Gastroesophageal sphincter (tissue), 4 donors: ENCODE measurements at regions not wholly inside any gene's neighbourhood (a gene's known extent, or its start where the extent isn't known, plus 50 kb on each side); places are given as distances from the start of the nearest gene placed in this dataset.

ENCODE experiments used
- ATAC-seq: fragments of 150-250 bp; one replicate; pipeline ENCODE4 v1.9.1; 2016; ENCODE audit warnings: mild to moderate bottlenecking, moderate library complexity
- H3K27ac ChIP-seq, 4 donors: fragments of 200-600 bp; sonication (generic) in 3 of 4; 1 replicate in 3 of 4; 2 replicates in 1 of 4; pipeline ENCODE4 v1.5.1; 2016 to 2019
- H3K27me3 ChIP-seq: fragments of 200-600 bp; sonication (generic); one replicate; pipeline ENCODE4 v1.5.1; 2019
- H3K36me3 ChIP-seq, 2 donors: fragments of 200-600 bp; sonication (generic); one replicate each; pipeline ENCODE4 v1.5.1; 2019; ENCODE audit warnings: control low read depth in 1 of 2
- H3K4me1 ChIP-seq, 3 donors: fragments of 200-600 bp; sonication (generic); 1 replicate in 2 of 3; 2 replicates in 1 of 3; pipeline ENCODE4 v1.5.1; 2016 to 2019; ENCODE audit warnings: control low read depth in 2 of 3
- H3K4me3 ChIP-seq, 2 donors: fragments of 200-600 bp; sonication (generic); one replicate each; pipeline ENCODE4 v1.5.1; 2019; ENCODE audit warnings: mild to moderate bottlenecking in 1 of 2, moderate library complexity in 1 of 2
- H3K9me3 ChIP-seq, 3 donors: fragments of 200-600 bp; sonication (generic); one replicate each; pipeline ENCODE4 v1.5.1; 2017 to 2019; ENCODE audit warnings: control low read depth in 2 of 3
- EP300 ChIP-seq: sonication (generic); formaldehyde crosslinking; IDR thresholded peaks from one replicate; pipeline ENCODE4 v1.6.1; 2017; ENCODE audit warnings: antibody characterized with exemption, mild to moderate bottlenecking
- POLR2A ChIP-seq, 2 donors: fragments of 450-650 bp; IDR thresholded peaks; one replicate each; pipeline ENCODE4 v1.6.1; 2017; ENCODE audit warnings: antibody characterized with exemption in 2 of 2, mild to moderate bottlenecking in 2 of 2, moderate library complexity in 1 of 2
- POLR2AphosphoS5 ChIP-seq: sonication (generic); formaldehyde crosslinking; IDR thresholded peaks from one replicate; pipeline ENCODE4 v1.6.1; 2017; ENCODE audit warnings: antibody characterized with exemption
- WGBS, 2 donors: methylation state at CpG; one replicate each; pipeline ENCODE4 v1.1.5; 2018; ENCODE audit warnings: low coverage in 1 of 2; 5-methylcytosine and 5-hydroxymethylcytosine counted together
- TF ChIP-seq, protein P1 (sequence below), 4 experiments: fragments of 200-600 bp in 2 of 4; fragments of 450-650 bp in 2 of 4; sonication (generic) in 1 of 4; IDR thresholded peaks; one replicate each; pipeline ENCODE4 v1.5.1; 2017 to 2019; ENCODE audit warnings: antibody characterized with exemption in 4 of 4, mild to moderate bottlenecking in 2 of 4, moderate library complexity in 2 of 4

- no peaks in the 10 kb centered on the region for H3K4me1 ChIP-seq
- WGBS, 2 donors, result 47 to 51% methylated on average over 3 of the region's 3 CpGs
- TF ChIP-seq POLR2A (IDR thresholded peaks at IDR 0.05) (no peak), EP300 (no peak), POLR2AphosphoS5 (no peak)
- TF ChIP-seq, protein P1, sequence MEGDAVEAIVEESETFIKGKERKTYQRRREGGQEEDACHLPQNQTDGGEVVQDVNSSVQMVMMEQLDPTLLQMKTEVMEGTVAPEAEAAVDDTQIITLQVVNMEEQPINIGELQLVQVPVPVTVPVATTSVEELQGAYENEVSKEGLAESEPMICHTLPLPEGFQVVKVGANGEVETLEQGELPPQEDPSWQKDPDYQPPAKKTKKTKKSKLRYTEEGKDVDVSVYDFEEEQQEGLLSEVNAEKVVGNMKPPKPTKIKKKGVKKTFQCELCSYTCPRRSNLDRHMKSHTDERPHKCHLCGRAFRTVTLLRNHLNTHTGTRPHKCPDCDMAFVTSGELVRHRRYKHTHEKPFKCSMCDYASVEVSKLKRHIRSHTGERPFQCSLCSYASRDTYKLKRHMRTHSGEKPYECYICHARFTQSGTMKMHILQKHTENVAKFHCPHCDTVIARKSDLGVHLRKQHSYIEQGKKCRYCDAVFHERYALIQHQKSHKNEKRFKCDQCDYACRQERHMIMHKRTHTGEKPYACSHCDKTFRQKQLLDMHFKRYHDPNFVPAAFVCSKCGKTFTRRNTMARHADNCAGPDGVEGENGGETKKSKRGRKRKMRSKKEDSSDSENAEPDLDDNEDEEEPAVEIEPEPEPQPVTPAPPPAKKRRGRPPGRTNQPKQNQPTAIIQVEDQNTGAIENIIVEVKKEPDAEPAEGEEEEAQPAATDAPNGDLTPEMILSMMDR (IDR thresholded peaks at IDR 0.05), result no peak
Measured at GRCh38 chr7:127487381-127487780, 94.9 kb upstream of the ZNF800 start.

DNA sequence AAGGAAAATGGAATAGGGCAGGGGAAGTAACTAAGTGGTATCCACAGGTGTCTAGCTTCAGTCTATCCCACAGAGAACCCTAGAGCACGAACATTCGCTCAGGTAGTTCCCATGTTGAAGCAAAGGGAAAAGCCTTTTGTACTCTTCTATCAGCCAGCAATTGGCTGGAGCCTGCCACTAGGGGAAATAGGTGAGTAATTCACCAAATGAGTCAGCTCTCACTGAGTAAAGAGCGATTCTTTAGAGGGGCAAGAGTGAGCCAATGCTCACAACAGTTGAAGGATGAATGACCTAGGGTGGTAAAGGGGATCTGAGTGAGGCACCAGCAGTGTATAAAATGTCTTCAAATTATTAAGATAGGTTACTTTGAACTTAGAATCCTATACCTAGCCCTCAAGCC, 94.1 kb upstream of the ZNF800 start:
- no peak for ATAC-seq
- no peak for TF ChIP-seq EP300

More at GRCh38 chr7:127487381-127487780, 94.9 kb upstream of the ZNF800 start:
- Histone ChIP-seq H3K27me3 (no peaks in the 10 kb centered on the region), H3K4me3 (no peak overlapping the region), H3K36me3 (no peaks in the 10 kb centered on the region), H3K27ac (no peak overlapping the region), H3K9me3 (peaks cover 0 to 11% (median 0%) of the 10 kb centered on the region in 3 donors)
- no peak for ATAC-seq

GRCh38 chr7:127485482-127485881, 93.0 kb upstream of the ZNF800 start:
- H3K4me3 ChIP-seq, result no peak overlapping the region
- H3K36me3 ChIP-seq, result no peaks in the 10 kb centered on the region
- H3K9me3 ChIP-seq, result peaks cover 0 to 11% (median 0%) of the 10 kb centered on the region in 3 donors
- no peak for ATAC-seq
- H3K4me1 ChIP-seq, result no peaks in the 10 kb centered on the region
- TF ChIP-seq POLR2A (IDR thresholded peaks at IDR 0.05), result no peak
- no peak for TF ChIP-seq EP300
- no peak for TF ChIP-seq POLR2AphosphoS5
- TF ChIP-seq, protein P1 (IDR thresholded peaks at IDR 0.05), result no peak
- no peaks in the 10 kb centered on the region for H3K27me3 ChIP-seq
- no peak overlapping the region for H3K27ac ChIP-seq

More for the DNA sequence above, 94.1 kb upstream of the ZNF800 start:
- H3K4me1 ChIP-seq, result no peaks in the 10 kb centered on the region
- no peaks in the 10 kb centered on the region for H3K27me3 ChIP-seq
- H3K36me3 ChIP-seq, result no peaks in the 10 kb centered on the region
- H3K9me3 ChIP-seq, result peaks cover 0 to 11% (median 0%) of the 10 kb centered on the region in 3 donors
- no peak overlapping the region for H3K27ac ChIP-seq
- WGBS, 2 donors, result 39 to 54% methylated on average over 3 of the region's 3 CpGs
- H3K4me3 ChIP-seq, result no peak overlapping the region

DNA sequence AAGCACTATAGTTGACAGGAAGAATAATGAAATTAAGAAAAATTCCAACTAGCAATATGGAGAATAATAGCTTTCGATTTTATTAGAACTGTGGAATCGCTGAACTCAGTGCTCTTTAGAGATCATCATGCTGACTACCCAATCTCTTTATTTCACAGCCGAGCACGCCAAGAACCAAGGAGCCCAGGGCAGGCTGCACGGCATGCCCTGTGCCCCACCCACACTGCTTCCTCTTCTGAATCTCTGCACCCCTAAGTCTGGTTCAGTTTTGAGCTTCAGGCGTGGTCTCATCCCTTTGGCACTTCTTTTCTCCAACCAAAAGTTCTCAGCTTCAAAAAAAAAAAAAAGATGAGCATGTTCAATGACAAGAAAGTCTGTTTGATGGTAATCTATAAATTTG, 92.4 kb upstream of the ZNF800 start:
- 65 to 76% methylated on average over 6 of the region's 6 CpGs for WGBS, 2 donors
- Histone ChIP-seq H3K4me1 (no peaks in the 10 kb centered on the region), H3K27me3 (no peaks in the 10 kb centered on the region), H3K36me3 (no peaks in the 10 kb centered on the region), H3K4me3 (no peak overlapping the region), H3K27ac (no peak overlapping the region), H3K9me3 (peaks cover 0 to 11% (median 0%) of the 10 kb centered on the region in 3 donors)
- TF ChIP-seq, protein P1 (IDR thresholded peaks at IDR 0.05), result no peak
- TF ChIP-seq POLR2AphosphoS5 (no peak), EP300 (no peak), POLR2A (IDR thresholded peaks at IDR 0.05) (no peak)
- no peak for ATAC-seq

GRCh38 chr7:127478461-127478860, 86.0 kb upstream of the ZNF800 start:
- ATAC-seq, result no peak
- H3K27ac ChIP-seq, result no peak overlapping the region
- no peaks in the 10 kb centered on the region for H3K9me3 ChIP-seq
- 73 to 75% methylated on average over 2 of the region's 2 CpGs for WGBS, 2 donors
- H3K27me3 ChIP-seq, result no peaks in the 10 kb centered on the region
- H3K4me3 ChIP-seq, result no peak overlapping the region
- TF ChIP-seq POLR2AphosphoS5 (no peak), POLR2A (IDR thresholded peaks at IDR 0.05) (no peak), EP300 (no peak)
- TF ChIP-seq, protein P1 (IDR thresholded peaks at IDR 0.05), result no peak
- H3K36me3 ChIP-seq, result no peaks in the 10 kb centered on the region
- H3K4me1 ChIP-seq, result no peaks in the 10 kb centered on the region
